Endothelial cell of umbilical vein (primary cell): ENCODE measurements at regions not wholly inside any gene's neighbourhood (a gene's known extent, or its start where the extent isn't known, plus 50 kb on each side); places are given as distances from the start of the nearest gene placed in this dataset.

Source experiments
- BruUV-seq: library from RNA; stranded (reverse); fragments of 400-500 nt; replicated peaks from 2 replicates; lab custom pipeline; 2021; lab: Mats Ljungman, UMichigan
- CTCF ChIA-PET: fragments of 300-600, 350-600 bp; sonication (Branson Sonifier 250); formaldehyde crosslinking; loops from one replicate; lab custom pipeline; 2021; ENCODE audit warnings: antibody characterized with exemption, inconsistent platforms; lab: Charles Lee
- POLR2A ChIA-PET: fragments of 300-600, 350-600 bp; sonication (Branson Sonifier 250); formaldehyde crosslinking; loops from one replicate; lab custom pipeline; 2021; ENCODE audit warnings: antibody characterized with exemption, inconsistent platforms; lab: Charles Lee
- DNase-seq: peaks from one replicate; pipeline ENCODE4 v3.0.0-alpha.2; 2011; ENCODE audit warnings: low read depth, low spot score
- FAIRE-seq: peaks from 2 replicates; lab custom pipeline; 2011; peaks lifted over from hg19 to GRCh38; lab: Jason Lieb, UNC
- H2AFZ ChIP-seq: 2 replicates; pipeline ENCODE4 v1.6.0; 2012; ENCODE audit warnings: low read depth, low read length, control low read depth, inconsistent platforms
- H3K27ac ChIP-seq: 2 replicates; pipeline ENCODE4 v1.5.1; 2011; ENCODE audit warnings: low read depth, mild to moderate bottlenecking, control low read depth, low read length, moderate library complexity; ENCODE audit not compliant: insufficient read depth
- H3K27me3 ChIP-seq, 2 experiments: 2 replicates each; pipeline versions ENCODE4 v1.6.0 to v1.6.1; 2011; ENCODE audit warnings: low read length in 2 of 2, mixed read lengths in 1 of 2; ENCODE audit not compliant: control insufficient read depth in 2 of 2, insufficient read depth in 2 of 2
- H3K36me3 ChIP-seq, 2 experiments: 2 replicates in 1 of 2; 3 replicates in 1 of 2; pipeline ENCODE4 v1.5.1; 2011; ENCODE audit warnings: low read length in 2 of 2, mild to moderate bottlenecking in 1 of 2, moderate library complexity in 1 of 2; ENCODE audit not compliant: control insufficient read depth in 2 of 2, insufficient read depth in 2 of 2; ENCODE audit errors: extremely low read depth in 1 of 2
- H3K4me1 ChIP-seq: 3 replicates; pipeline ENCODE4 v1.5.1; 2011; ENCODE audit warnings: mild to moderate bottlenecking, low read length; ENCODE audit not compliant: control insufficient read depth, insufficient read depth; ENCODE audit errors: extremely low read depth
- H3K4me2 ChIP-seq: 2 replicates; pipeline ENCODE4 v1.6.1; 2011; ENCODE audit warnings: low read length, control low read depth, mixed read lengths; ENCODE audit not compliant: insufficient read depth
- H3K4me3 ChIP-seq, 3 experiments: fragments of 200-600 bp in 1 of 3; sonication (generic), shearing (Covaris generic) in 1 of 3; replicated peaks in 1 of 3; 2 replicates each; pipeline ENCODE4 v1.5.1; 2011 to 2016; ENCODE audit warnings: control low read depth in 3 of 3, low read length in 3 of 3, mild to moderate bottlenecking in 2 of 3, inconsistent platforms in 1 of 3, low read depth in 1 of 3, moderate library complexity in 1 of 3; ENCODE audit not compliant: insufficient read depth in 1 of 3
- H3K79me2 ChIP-seq: 2 replicates; pipeline ENCODE4 v1.6.0; 2012; ENCODE audit warnings: low read length, inconsistent platforms; ENCODE audit not compliant: control insufficient read depth, insufficient read depth
- H3K9ac ChIP-seq: replicated peaks from 2 replicates; pipeline ENCODE3; 2011; ENCODE audit warnings: low read length, control low read depth; ENCODE audit not compliant: insufficient read depth; ENCODE audit errors: extremely low read depth
- H3K9me1 ChIP-seq: replicated peaks from 3 replicates; pipeline ENCODE4 v1.6.0; 2011; ENCODE audit warnings: mild to moderate bottlenecking, low read length; ENCODE audit not compliant: control insufficient read depth, insufficient read depth; ENCODE audit errors: extremely low read depth
- H3K9me3 ChIP-seq: replicated peaks from 2 replicates; pipeline ENCODE4 v1.5.1; 2012; ENCODE audit warnings: low read length, inconsistent platforms; ENCODE audit not compliant: control insufficient read depth, insufficient read depth
- H4K20me1 ChIP-seq: replicated peaks from 2 replicates; pipeline ENCODE3; 2011; ENCODE audit warnings: mild to moderate bottlenecking, low read length; ENCODE audit not compliant: control insufficient read depth, insufficient read depth; ENCODE audit errors: extremely low read depth
- EZH2 ChIP-seq: IDR thresholded peaks from 2 replicates; pipeline ENCODE4 v1.6.1; 2012; ENCODE audit warnings: borderline replicate concordance, low read depth, mild to moderate bottlenecking, moderate library complexity, low read length, inconsistent platforms; ENCODE audit not compliant: severe bottlenecking
- FOS ChIP-seq: IDR thresholded peaks from 2 replicates; pipeline ENCODE4 v1.6.1; 2011; ENCODE audit warnings: mild to moderate bottlenecking, low read length, moderate library complexity, borderline replicate concordance; ENCODE audit not compliant: insufficient read depth
- GATA2 ChIP-seq: IDR thresholded peaks from 2 replicates; pipeline ENCODE4 v1.7.0; 2011; ENCODE audit warnings: low read depth, mild to moderate bottlenecking, moderate library complexity, mixed read lengths, low read length; ENCODE audit not compliant: insufficient read length, insufficient read depth
- JUN ChIP-seq: IDR thresholded peaks from 2 replicates; pipeline ENCODE4 v1.6.1; 2011; ENCODE audit warnings: borderline replicate concordance, low read depth; ENCODE audit not compliant: insufficient read length, insufficient read depth
- MYC ChIP-seq: IDR thresholded peaks from one replicate; pipeline ENCODE4 v1.6.1; 2011; ENCODE audit warnings: mild to moderate bottlenecking, low read depth, low read length
- POLR2A ChIP-seq: IDR thresholded peaks from 2 replicates; pipeline ENCODE4 v1.6.1; 2012; ENCODE audit warnings: low read depth, mild to moderate bottlenecking, control low read depth, low read length
- POLR2AphosphoS5 ChIP-seq: IDR thresholded peaks from 2 replicates; pipeline ENCODE4 v1.6.1; 2012; ENCODE audit warnings: low read depth, mild to moderate bottlenecking, control low read depth, low read length, moderate library complexity; ENCODE audit not compliant: insufficient read depth
- dilution Hi-C: fragments of 300-500 bp; cut with MboI; formaldehyde crosslinking; loops from one replicate; pipeline ENCODE4 v1.15.0; 2019; ENCODE audit warnings: low sequenced_read_pairs; ENCODE audit not compliant: extremely low pct_ligation_motif_present
- intact Hi-C: fragments of 100-400 bp; cut with micrococcal nuclease; formaldehyde crosslinking; loops from one replicate; pipeline ENCODE4 v1.10.0; 2022
- TF ChIP-seq, protein P1 (sequence below), 2 donors: IDR thresholded peaks; 1 replicate in 1 of 2; 2 replicates in 1 of 2; pipeline ENCODE4 v1.5.1; 2011; ENCODE audit warnings: low read length in 2 of 2, mild to moderate bottlenecking in 2 of 2, moderate library complexity in 2 of 2, control low read depth in 1 of 2, inconsistent platforms in 1 of 2, low read depth in 1 of 2; ENCODE audit not compliant: insufficient read depth in 1 of 2; ENCODE audit errors: extremely low read depth in 1 of 2
- TF ChIP-seq, protein P2 (sequence below): IDR thresholded peaks from 2 replicates; pipeline ENCODE4 v1.6.1; 2011; ENCODE audit not compliant: insufficient read depth, insufficient read length

DNA sequence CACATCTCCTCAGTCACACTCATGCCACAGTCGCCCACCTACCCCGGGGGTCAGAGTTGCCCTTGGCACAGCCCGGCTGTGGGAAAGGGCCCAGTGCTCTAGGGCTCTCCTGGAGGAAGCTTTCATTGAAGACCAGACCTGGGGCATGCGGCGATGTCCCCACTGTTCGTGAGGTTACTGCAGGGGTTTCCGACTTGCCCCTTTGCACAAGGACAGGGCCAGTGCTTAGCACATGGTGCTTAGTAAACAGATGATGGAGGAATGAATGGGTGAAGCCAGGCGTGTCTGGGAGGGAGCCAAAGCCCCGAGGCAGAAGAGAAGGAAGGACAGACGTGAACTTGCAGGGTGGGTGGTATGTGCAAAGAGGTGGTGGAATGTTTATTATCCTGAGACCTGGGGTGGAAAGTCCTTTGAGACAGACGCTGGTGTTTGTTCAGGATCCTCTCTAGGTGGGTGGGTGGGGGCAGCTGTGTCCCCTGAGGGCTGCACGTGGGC lies 205.9 kb upstream of the ARL4C start:
- Histone ChIP-seq H3K36me3 (no peaks in the 10 kb centered on the region), H3K79me2 (no peaks in the 10 kb centered on the region), H3K4me3 (no peak overlapping the region), H3K9me3 (no peaks in the 10 kb centered on the region), H4K20me1 (no peaks in the 10 kb centered on the region), H2AFZ (no peak overlapping the region), H3K4me1 (no peaks in the 10 kb centered on the region), H3K9ac (no peak overlapping the region), H3K27me3 (peaks cover 0 to 6% of the 10 kb centered on the region in 2 experiments), H3K27ac (no peak overlapping the region), H3K9me1 (no peaks in the 10 kb centered on the region), H3K4me2 (no peak overlapping the region)
- ChIA-PET CTCF (interaction anchor here (0.6 to 2.1 kb wide), 3 partner anchors 16 to 869 kb away, joined by 3 to 6 read pairs (median 5); no protein-coding TSS in a partner anchor), POLR2A (interaction anchor here (1.3 kb wide), 1 partner anchor 177 kb away, joined by 3 read pairs; no protein-coding TSS in a partner anchor)
- FAIRE-seq (no peak), DNase-seq (no peak)
- dilution Hi-C loops = no loop called here
- BruUV-seq = no TSS peak
- TF ChIP-seq EZH2 = no peak
- TF ChIP-seq, protein P1, sequence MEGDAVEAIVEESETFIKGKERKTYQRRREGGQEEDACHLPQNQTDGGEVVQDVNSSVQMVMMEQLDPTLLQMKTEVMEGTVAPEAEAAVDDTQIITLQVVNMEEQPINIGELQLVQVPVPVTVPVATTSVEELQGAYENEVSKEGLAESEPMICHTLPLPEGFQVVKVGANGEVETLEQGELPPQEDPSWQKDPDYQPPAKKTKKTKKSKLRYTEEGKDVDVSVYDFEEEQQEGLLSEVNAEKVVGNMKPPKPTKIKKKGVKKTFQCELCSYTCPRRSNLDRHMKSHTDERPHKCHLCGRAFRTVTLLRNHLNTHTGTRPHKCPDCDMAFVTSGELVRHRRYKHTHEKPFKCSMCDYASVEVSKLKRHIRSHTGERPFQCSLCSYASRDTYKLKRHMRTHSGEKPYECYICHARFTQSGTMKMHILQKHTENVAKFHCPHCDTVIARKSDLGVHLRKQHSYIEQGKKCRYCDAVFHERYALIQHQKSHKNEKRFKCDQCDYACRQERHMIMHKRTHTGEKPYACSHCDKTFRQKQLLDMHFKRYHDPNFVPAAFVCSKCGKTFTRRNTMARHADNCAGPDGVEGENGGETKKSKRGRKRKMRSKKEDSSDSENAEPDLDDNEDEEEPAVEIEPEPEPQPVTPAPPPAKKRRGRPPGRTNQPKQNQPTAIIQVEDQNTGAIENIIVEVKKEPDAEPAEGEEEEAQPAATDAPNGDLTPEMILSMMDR (IDR thresholded peaks at IDR 0.05; ENCODE audit: extremely low read depth in 1 of 2, insufficient read depth in 1 of 2, low read depth in 1 of 2, low read length in 2 of 2) = no peak
- TF ChIP-seq POLR2AphosphoS5 = no peak
- no peak for TF ChIP-seq JUN
- TF ChIP-seq FOS = no peak
- TF ChIP-seq MYC = no peak
- no peak for TF ChIP-seq GATA2
- TF ChIP-seq, protein P2, sequence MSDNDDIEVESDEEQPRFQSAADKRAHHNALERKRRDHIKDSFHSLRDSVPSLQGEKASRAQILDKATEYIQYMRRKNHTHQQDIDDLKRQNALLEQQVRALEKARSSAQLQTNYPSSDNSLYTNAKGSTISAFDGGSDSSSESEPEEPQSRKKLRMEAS = no peak
- TF ChIP-seq POLR2A = no peak
- intact Hi-C loops = no loop called here
